GM12878 (cell line): ENCODE measurements at regions not wholly inside any gene's neighbourhood (a gene's known extent, or its start where the extent isn't known, plus 50 kb on each side); places are given as distances from the start of the nearest gene placed in this dataset.

Source experiments
- ATAC-seq: fragments of 200-7000 bp; cut with Tn5 transposase; 3 replicates; pipeline ENCODE4 v1.9.1; 2020; ENCODE audit warnings: mild to moderate bottlenecking, moderate library complexity
- BruUV-seq: library from RNA; stranded (reverse); fragments of 400-500 nt; replicated peaks from 2 replicates; lab custom pipeline; 2021; lab: Mats Ljungman, UMichigan
- CTCF ChIA-PET: fragments of 300-600 bp; sonication (Branson Sonifier 250); formaldehyde crosslinking; extraction: SDS; loops from one replicate; lab custom pipeline; 2021; ENCODE audit warnings: inconsistent platforms; lab: Yijun Ruan, JAX
- POLR2A ChIA-PET: fragments of 350-600 bp; formaldehyde crosslinking; extraction: SDS; loops from one replicate; lab custom pipeline; 2021; ENCODE audit warnings: inconsistent platforms; lab: Charles Lee
- RAD21 ChIA-PET: fragments of 300-600 bp; sonication (Branson Sonifier 250); formaldehyde crosslinking; loops from one replicate; lab custom pipeline; 2023; ENCODE audit warnings: antibody characterized with exemption; ENCODE audit not compliant: unreplicated experiment; lab: Charles Lee
- SMC1A ChIA-PET: fragments of 300-600 bp; sonication (Branson Sonifier 250); formaldehyde crosslinking; loops from one replicate; lab custom pipeline; 2023; ENCODE audit not compliant: unreplicated experiment, uncharacterized antibody; lab: Charles Lee
- DNase-seq: peaks from one replicate; pipeline ENCODE4 v3.0.0-alpha.2; 2011; ENCODE audit warnings: low read depth, low spot score
- FAIRE-seq: peaks from 3 replicates; lab custom pipeline; 2011; peaks lifted over from hg19 to GRCh38; lab: Jason Lieb, UNC
- H2AFZ ChIP-seq: 2 replicates; pipeline ENCODE4 v1.6.0; 2011; ENCODE audit warnings: low read depth, low read length, control low read depth; ENCODE audit not compliant: control insufficient read depth
- H3K27ac ChIP-seq: 2 replicates; pipeline ENCODE4 v1.5.1; 2011; ENCODE audit warnings: control low read depth; ENCODE audit not compliant: control insufficient read depth, insufficient read depth
- H3K27me3 ChIP-seq, 2 experiments: replicated peaks in 1 of 2; 2 replicates each; pipeline versions ENCODE4 v1.6.0 to v1.6.1; 2011; ENCODE audit warnings: low read length in 1 of 2; ENCODE audit not compliant: control insufficient read depth in 2 of 2, insufficient read depth in 2 of 2
- H3K36me3 ChIP-seq, 2 experiments: 2 replicates each; pipeline ENCODE4 v1.5.1; 2011; ENCODE audit warnings: low read length in 1 of 2; ENCODE audit not compliant: control insufficient read depth in 2 of 2, insufficient read depth in 2 of 2
- H3K4me1 ChIP-seq: 2 replicates; pipeline ENCODE4 v1.6.1; 2011; ENCODE audit warnings: mild to moderate bottlenecking, low read length, moderate library complexity, mixed read lengths; ENCODE audit not compliant: control insufficient read depth, insufficient read depth
- H3K4me2 ChIP-seq: 2 replicates; pipeline ENCODE4 v1.6.0; 2011; ENCODE audit warnings: control low read depth; ENCODE audit not compliant: control insufficient read depth, insufficient read depth
- H3K4me3 ChIP-seq: fragments of 200-600 bp; sonication (generic); 2 replicates; pipeline ENCODE4 v1.5.1; 2016
- H3K79me2 ChIP-seq: 2 replicates; pipeline ENCODE4 v1.6.0; 2011; ENCODE audit warnings: low read length; ENCODE audit not compliant: control insufficient read depth, insufficient read depth
- H3K9ac ChIP-seq: 2 replicates; pipeline ENCODE4 v1.8.0; 2011; ENCODE audit warnings: low read length, control low read depth, mixed read lengths; ENCODE audit not compliant: control insufficient read depth, insufficient read depth
- H3K9me3 ChIP-seq: replicated peaks from 3 replicates; pipeline ENCODE4 v1.5.1; 2011; ENCODE audit warnings: mild to moderate bottlenecking, low read length; ENCODE audit not compliant: control insufficient read depth, insufficient read depth
- H4K20me1 ChIP-seq: 2 replicates; pipeline ENCODE4 v1.6.0; 2011; ENCODE audit not compliant: control insufficient read depth, insufficient read depth
- BACH1 ChIP-seq: fragments of 450-650 bp; IDR thresholded peaks from 2 replicates; pipeline ENCODE4 v1.6.1; 2017; ENCODE audit warnings: mild to moderate bottlenecking, borderline replicate concordance
- BHLHE40 ChIP-seq, 2 experiments: fragments of 450-650 bp in 1 of 2; IDR thresholded peaks; 2 replicates each; pipeline ENCODE4 v1.6.1; 2011 to 2017; ENCODE audit warnings: low read depth in 2 of 2, borderline replicate concordance in 1 of 2, improper control_type of control experiment in 1 of 2, low read length in 1 of 2, mild to moderate bottlenecking in 1 of 2
- KLF5 ChIP-seq: fragments of 450-650 bp; IDR thresholded peaks from 2 replicates; pipeline ENCODE4 v1.6.1; 2014; ENCODE audit warnings: mild to moderate bottlenecking; ENCODE audit not compliant: partially characterized antibody
- POLR2AphosphoS5 ChIP-seq: IDR thresholded peaks from 2 replicates; pipeline ENCODE4 v1.6.1; 2011; ENCODE audit warnings: mild to moderate bottlenecking, low read length, inconsistent platforms
- WGBS: methylation state at CpG from one replicate; pipeline ENCODE4 v1.1.6; 2016; ENCODE audit warnings: low lambda C conversion rate; ENCODE audit not compliant: insufficient replicate concordance, insufficient coverage; ENCODE audit errors: missing lambda C conversion rate; 5-methylcytosine and 5-hydroxymethylcytosine counted together
- in situ Hi-C: fragments of 300-500 bp; cut with MboI; formaldehyde crosslinking; loops from 9 replicates; pipeline ENCODE4 v1.14.3; 2018; ENCODE audit warnings: mixed read lengths
- intact Hi-C: fragments of 100-400 bp; cut with micrococcal nuclease; formaldehyde crosslinking; loops from one replicate; pipeline ENCODE4 v1.14.2; 2022; ENCODE audit not compliant: unreplicated experiment
- TF ChIP-seq, protein P1 (sequence below): fragments of 450-650 bp; formaldehyde crosslinking; IDR thresholded peaks from 2 replicates; pipeline ENCODE4 v1.4.0; 2022; ENCODE audit warnings: mild to moderate bottlenecking, moderate library complexity
- TF ChIP-seq, protein P2 (sequence below): IDR thresholded peaks from 2 replicates; pipeline ENCODE4 v1.6.1; 2011; ENCODE audit warnings: borderline replicate concordance, low read depth, mild to moderate bottlenecking, moderate library complexity, mixed read lengths, low read length; ENCODE audit not compliant: insufficient read depth; ENCODE audit errors: extremely low read length
- TF ChIP-seq, protein P3 (sequence below), 3 experiments: IDR thresholded peaks in 2 of 3; conservative IDR thresholded peaks in 1 of 3; 2 replicates each; pipeline ENCODE4 v1.5.1; 2011; ENCODE audit warnings: low read depth in 3 of 3, low read length in 3 of 3, mild to moderate bottlenecking in 3 of 3, control low read depth in 2 of 3, moderate library complexity in 2 of 3, inconsistent platforms in 1 of 3, mixed read lengths in 1 of 3; ENCODE audit not compliant: control insufficient read depth in 2 of 3, insufficient read depth in 1 of 3; ENCODE audit errors: extremely low read depth in 1 of 3

DNA sequence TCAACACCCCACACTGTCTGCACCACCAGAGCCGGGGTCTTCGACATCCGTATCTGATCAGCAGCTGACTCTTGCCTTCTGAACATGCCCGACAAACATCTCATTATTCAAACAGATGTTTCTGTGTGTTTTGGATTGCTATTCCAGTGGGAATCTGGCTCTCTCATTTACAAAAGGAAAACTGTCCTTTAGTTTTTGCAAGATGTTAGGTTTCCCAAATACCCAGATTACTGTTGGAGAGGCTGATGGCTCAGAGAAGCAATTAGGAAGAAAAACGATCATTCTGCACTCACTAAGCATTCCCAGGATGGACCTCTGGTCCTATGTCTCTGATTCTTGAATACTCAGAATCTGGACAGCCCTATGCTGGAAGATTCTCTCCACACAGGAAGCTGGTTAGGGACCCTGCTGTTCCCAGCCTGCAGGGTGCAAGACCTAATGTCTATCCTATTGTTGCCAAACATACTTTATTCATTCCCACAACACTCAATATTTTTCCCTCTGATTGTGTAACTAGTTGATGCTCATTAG is 532.9 kb downstream of the CDH26 start (continued):
- TF ChIP-seq, protein P1, sequence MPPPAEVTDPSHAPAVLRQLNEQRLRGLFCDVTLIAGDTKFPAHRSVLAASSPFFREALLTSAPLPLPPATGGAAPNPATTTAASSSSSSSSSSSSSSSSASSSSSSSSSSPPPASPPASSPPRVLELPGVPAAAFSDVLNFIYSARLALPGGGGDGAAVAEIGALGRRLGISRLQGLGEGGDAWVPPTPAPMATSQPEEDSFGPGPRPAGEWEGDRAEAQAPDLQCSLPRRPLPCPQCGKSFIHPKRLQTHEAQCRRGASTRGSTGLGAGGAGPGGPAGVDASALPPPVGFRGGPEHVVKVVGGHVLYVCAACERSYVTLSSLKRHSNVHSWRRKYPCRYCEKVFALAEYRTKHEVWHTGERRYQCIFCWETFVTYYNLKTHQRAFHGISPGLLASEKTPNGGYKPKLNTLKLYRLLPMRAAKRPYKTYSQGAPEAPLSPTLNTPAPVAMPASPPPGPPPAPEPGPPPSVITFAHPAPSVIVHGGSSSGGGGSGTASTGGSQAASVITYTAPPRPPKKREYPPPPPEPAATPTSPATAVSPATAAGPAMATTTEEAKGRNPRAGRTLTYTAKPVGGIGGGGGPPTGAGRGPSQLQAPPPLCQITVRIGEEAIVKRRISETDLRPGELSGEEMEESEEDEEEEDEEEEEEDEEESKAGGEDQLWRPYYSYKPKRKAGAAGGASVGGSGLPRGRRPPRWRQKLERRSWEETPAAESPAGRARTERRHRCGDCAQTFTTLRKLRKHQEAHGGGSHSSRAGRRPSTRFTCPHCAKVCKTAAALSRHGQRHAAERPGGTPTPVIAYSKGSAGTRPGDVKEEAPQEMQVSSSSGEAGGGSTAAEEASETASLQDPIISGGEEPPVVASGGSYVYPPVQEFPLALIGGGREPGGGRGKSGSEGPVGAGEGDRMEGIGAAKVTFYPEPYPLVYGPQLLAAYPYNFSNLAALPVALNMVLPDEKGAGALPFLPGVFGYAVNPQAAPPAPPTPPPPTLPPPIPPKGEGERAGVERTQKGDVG (CRISPR knock-in tag), result no peak
- TF ChIP-seq BACH1 (no peak), KLF5 (no peak), BHLHE40 (IDR thresholded peaks at IDR 0.05; ENCODE audit: borderline replicate concordance in 1 of 2, low read depth in 2 of 2, low read length in 1 of 2) (no peak), POLR2AphosphoS5 (no peak)
- TF ChIP-seq, protein P2, sequence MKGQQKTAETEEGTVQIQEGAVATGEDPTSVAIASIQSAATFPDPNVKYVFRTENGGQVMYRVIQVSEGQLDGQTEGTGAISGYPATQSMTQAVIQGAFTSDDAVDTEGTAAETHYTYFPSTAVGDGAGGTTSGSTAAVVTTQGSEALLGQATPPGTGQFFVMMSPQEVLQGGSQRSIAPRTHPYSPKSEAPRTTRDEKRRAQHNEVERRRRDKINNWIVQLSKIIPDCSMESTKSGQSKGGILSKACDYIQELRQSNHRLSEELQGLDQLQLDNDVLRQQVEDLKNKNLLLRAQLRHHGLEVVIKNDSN, result no peak

DNA sequence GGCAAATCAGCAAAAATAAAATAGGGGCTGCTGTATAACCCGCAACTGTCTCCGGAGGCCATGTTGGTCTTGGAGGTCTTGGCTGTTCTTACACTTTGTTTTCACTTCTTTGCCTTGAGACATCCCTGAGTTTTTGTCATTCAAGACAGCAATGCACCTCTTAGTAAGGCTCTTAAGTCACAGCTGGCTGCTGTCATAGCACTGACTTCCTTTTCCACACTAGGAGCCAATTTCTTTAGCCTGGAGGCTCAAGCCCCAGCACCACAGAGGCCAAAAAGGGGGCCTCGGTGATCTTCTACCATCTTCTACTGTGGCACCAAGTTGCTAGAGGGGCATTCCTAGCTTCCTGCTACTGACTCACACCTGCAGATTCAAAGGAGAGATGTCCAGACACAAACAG is 536.3 kb downstream of the CDH26 start:
- Histone ChIP-seq H3K4me1 (no peaks in the 10 kb centered on the region), H3K36me3 (no peaks in the 10 kb centered on the region), H4K20me1 (no peaks in the 10 kb centered on the region), H3K4me3 (no peak overlapping the region), H3K9ac (no peak overlapping the region), H2AFZ (no peak overlapping the region), H3K79me2 (no peaks in the 10 kb centered on the region), H3K27ac (no peak overlapping the region), H3K9me3 (no peaks in the 10 kb centered on the region; the same call in 2 of the 3 replicates), H3K4me2 (no peak overlapping the region), H3K27me3 (no peaks in the 10 kb centered on the region)
- FAIRE-seq, result no peak
- TF ChIP-seq, protein P3, sequence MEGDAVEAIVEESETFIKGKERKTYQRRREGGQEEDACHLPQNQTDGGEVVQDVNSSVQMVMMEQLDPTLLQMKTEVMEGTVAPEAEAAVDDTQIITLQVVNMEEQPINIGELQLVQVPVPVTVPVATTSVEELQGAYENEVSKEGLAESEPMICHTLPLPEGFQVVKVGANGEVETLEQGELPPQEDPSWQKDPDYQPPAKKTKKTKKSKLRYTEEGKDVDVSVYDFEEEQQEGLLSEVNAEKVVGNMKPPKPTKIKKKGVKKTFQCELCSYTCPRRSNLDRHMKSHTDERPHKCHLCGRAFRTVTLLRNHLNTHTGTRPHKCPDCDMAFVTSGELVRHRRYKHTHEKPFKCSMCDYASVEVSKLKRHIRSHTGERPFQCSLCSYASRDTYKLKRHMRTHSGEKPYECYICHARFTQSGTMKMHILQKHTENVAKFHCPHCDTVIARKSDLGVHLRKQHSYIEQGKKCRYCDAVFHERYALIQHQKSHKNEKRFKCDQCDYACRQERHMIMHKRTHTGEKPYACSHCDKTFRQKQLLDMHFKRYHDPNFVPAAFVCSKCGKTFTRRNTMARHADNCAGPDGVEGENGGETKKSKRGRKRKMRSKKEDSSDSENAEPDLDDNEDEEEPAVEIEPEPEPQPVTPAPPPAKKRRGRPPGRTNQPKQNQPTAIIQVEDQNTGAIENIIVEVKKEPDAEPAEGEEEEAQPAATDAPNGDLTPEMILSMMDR (IDR thresholded peaks at IDR 0.05 in 2 of 3, conservative IDR thresholded peaks at IDR 0.05 in 1 of 3; ENCODE audit: control insufficient read depth in 2 of 3, extremely low read depth in 1 of 3, insufficient read depth in 1 of 3, low read depth in 3 of 3, low read length in 3 of 3), result no peak
- TF ChIP-seq, protein P2, result no peak
- ChIA-PET SMC1A (no interaction called here), RAD21 (no interaction called here), CTCF (no interaction called here), POLR2A (no interaction called here)
- no peak for ATAC-seq
- in situ Hi-C loops, result no loop called here
- intact Hi-C loops, result no loop called here
- DNase-seq, result no peak
- 86% methylated on average over 3 of the region's 3 CpGs for WGBS
- no TSS peak for BruUV-seq
